GM19463 (cell line): ENCODE measurements at regions not wholly inside any gene's neighbourhood (a gene's known extent, or its start where the extent isn't known, plus 50 kb on each side); places are given as distances from the start of the nearest gene placed in this dataset.

ENCODE experiments used
- ATAC-seq: cut with Tn5 transposase; IDR thresholded peaks from one replicate; pipeline ENCODE4 v1.9.1; 2021; ENCODE audit warnings: mild to moderate bottlenecking, moderate library complexity; ENCODE audit not compliant: unreplicated experiment

GRCh38 chr5:56466136-56466816 is 233.1 kb upstream of the ANKRD55 start:
- ATAC-seq: no peak

DNA sequence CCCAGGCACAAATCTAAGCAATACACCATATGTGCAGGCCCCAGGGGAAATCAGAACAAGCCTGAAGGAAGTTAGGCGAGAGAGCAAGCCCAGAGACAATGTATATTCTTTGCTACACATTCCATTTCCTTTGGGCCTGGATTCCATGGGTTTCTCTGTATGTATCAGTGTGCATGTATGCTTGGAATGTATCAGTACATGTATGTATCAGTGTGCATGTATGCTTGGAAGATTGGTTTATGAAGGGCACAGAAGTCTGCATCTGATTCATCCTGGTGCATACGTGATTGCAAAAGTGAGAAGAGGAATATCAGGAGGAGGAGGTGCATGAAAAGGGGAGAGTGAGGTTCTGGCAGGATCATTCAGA is 232.6 kb upstream of the ANKRD55 start:
- no peak for ATAC-seq

GRCh38 chr5:56464935-56465768 is 232.0 kb upstream of the ANKRD55 start:
- no peak for ATAC-seq

- no peak for ATAC-seq
Measured at GRCh38 chr5:56463944-56464571, 230.9 kb upstream of the ANKRD55 start.

- no peak for ATAC-seq
Measured at GRCh38 chr5:56461584-56461983, 228.5 kb upstream of the ANKRD55 start.

GRCh38 chr5:56460681-56461191 is 227.6 kb upstream of the ANKRD55 start:
- no peak for ATAC-seq

DNA sequence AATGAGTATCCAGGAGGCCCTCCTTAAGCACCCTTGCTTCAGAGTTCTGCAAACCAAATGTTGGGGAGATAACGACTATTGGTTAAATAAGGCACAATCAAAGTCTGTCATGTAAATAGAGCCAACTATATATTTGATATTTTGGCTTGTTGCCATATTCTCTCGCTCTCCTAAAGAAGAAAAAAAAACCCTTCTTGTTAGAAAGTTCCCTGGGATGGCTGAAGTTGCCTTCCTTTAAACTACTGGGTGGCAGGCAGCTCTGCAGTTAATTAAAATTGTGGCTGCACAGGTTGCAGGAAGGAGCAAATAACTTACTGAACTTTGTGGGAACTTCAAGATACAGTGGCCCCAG is 227.0 kb upstream of the ANKRD55 start:
- no peak for ATAC-seq

GRCh38 chr5:56459394-56460194 is 226.5 kb upstream of the ANKRD55 start:
- no peak for ATAC-seq

DNA sequence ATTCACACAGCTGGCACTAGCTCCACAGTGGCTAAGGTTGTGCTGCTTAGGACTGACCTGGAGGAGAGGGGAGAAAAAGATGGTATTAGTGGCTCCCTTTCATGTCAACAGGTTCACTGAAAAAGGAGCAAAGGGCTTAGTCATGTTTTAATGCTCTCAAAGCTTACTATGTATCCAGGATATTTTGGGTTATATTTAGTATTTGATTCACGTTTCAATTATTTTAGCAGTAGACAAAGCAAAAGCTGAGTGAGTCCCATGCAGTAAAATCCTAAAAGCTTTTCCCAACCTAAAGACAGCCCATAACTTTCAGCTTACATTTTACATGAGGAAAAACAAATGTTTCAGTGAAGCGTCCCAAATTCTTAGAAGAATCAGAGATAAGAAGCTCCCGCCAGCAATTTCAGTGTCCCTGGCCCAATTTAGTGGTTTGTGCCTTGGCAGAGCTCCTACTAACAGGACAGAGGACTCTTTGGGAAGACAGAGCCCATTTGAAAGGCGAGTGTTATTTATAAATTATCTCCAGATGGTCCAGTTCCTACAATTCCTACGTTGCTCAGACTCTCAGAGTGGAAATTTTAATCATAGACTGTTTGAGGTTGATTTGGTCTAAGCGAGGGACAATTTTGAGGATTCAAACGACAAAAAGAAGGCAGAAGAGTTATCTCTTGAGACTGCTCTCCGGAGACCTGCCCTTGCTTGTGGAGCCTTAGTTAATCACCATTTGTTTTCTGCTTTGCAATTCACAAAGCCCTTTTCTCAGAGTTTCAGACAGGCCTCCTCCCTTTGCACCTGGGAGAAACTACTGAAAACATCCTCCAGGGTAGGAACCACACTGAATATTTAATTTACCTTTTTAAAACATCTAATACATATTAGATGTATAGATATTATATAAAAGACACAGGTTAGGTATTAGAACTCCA is 225.0 kb upstream of the ANKRD55 start:
- no peak for ATAC-seq

DNA sequence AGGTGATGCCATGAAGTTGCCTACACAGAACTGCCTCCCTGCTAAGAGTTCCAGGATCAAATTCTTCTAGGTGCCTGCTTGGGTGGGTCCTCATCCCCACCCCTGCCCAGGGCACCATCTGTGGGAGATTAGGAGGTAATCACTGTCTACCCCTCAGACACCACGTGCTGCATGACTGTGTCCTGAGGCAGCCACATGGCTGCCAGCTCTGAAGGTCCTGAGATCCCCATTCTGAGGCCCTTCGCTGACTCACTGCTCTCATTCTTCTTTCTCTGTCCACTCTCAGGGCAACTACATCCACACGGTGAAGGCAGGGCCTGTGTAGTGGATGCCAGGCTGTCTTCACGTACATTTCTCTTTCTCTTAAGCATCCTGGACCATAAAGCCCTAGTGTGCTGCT is 222.9 kb upstream of the ANKRD55 start:
- ATAC-seq: no peak

- ATAC-seq: no peak
Measured at GRCh38 chr5:56455417-56455816, 222.3 kb upstream of the ANKRD55 start.

DNA sequence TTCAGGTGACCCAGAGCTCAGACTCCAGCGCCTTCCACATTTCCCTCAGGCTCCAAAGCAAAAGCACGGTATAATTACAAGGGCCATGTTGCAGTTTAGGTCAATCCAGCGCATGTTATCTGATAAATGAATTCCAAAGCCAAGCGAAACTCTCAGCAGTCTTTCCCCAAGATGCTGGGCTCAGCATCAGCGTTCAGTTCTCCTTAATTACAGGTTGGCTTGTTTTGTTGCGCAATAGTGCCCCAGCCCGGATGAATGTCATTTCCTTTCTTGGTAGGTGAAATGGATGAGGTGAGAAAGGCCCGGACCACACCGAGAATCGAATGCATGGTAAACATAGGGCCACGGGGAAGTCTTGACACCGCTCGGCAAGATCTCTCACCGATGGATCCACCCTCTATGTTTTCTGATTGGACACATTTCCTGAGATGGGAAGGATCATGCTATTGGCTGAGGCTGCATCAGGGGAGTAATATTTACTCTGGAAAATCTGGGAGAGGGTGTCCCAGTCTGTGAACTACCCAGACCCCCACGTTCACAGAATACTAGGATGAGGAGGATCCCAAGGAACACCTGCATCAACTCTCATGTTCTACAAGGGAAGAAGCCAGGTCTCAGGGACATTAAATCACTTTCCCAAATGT is 221.2 kb upstream of the ANKRD55 start:
- ATAC-seq: no peak

DNA sequence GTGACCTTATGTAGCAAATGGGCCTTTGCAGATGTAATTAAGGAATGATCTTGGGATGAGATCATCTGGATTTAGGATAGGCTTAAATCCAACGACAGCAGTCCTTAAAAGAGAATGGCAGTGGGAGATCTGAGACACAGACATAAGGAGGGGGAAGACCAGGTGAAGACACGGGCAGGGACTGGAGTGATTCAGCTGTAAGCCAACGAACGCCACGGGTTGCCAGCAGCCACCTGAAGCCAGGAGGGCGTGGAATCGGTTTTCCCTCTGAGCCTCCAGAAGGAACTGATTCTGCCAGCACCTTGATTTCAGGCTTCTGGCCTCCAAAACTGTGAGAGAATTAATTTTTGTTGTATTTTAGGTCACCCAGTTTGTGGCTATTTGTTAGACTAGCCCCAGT is 218.6 kb upstream of the ANKRD55 start:
- no peak for ATAC-seq

DNA sequence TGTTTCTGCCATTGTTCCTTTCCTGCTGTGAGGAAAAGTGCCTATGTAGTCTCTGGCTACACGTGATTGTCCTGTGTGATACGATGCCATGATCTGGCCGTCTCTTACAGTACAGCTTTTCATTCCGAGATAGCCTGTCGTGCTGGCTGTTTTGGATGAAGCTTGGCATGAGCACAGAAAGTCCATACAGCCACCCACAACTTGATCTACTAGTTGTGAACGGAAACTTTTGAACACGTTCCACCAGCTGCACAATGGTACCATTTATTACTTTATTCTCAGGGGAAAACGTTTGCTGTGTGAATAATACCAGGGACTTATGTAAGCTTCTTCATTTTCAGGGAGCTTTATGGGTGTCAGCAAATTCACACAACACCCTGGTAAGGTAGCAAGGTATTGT is 217.6 kb upstream of the ANKRD55 start:
- ATAC-seq: no peak

- no peak for ATAC-seq
Measured at GRCh38 chr5:56449071-56449640, 216.0 kb upstream of the ANKRD55 start.

DNA sequence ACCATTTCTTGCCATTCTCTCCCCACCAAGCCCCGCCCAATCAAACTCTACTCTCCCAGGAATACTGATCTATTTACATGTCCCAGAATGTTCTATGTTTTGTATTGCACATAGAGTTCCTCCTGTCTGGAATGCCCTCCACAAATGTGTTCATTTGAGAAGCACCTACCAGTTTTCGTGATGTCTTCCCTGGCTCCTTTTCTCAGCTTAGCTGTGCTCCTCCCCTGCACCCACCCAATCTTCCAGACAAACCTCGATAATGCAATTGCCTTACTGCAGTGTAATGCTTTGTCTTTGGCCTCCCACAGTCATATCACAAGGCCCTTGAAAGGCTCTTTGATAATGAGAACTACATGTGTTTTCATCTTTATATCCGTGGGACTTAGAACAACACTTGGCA is 214.5 kb upstream of the ANKRD55 start:
- no peak for ATAC-seq

GRCh38 chr5:56447232-56447631 is 214.1 kb upstream of the ANKRD55 start:
- ATAC-seq: no peak

GRCh38 chr5:56446728-56447127 is 213.6 kb upstream of the ANKRD55 start:
- ATAC-seq: no peak

DNA sequence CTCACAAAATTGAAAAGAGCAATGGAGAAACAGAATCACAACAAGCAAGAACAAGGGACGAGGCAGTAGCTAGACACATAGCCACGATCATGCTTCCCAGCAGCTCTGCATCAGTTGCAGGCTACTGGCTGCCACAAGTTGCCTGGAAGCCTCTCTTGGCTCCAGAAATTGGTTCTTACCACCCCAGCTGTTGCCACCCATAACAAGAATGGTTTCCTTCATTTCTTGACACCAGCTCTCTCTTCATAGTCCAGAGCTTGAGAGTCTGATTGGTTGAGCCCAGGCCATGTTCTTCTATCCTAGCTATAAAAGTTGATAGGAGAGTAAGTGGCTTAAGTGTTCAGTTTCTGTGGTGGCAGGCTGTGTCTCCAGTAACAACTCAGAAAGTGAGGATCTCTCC is 210.7 kb upstream of the ANKRD55 start:
- ATAC-seq: no peak
